SK-N-SH treated with all-trans-retinoic acid at 6 μM for 48 hours (cell line): ENCODE measurements at regions not wholly inside any gene's neighbourhood (a gene's known extent, or its start where the extent isn't known, plus 50 kb on each side); places are given as distances from the start of the nearest gene placed in this dataset.

ENCODE experiments used
- ESRRG ChIP-seq: fragments of 250-450 bp; sonication (Bioruptor Pico); IDR thresholded peaks from 2 replicates; pipeline ENCODE4 v1.6.1; 2021; ENCODE audit warnings: mild to moderate bottlenecking
- GLIS3 ChIP-seq: fragments of 250-450 bp; sonication (Bioruptor Pico); IDR thresholded peaks from 2 replicates; pipeline ENCODE4 v1.5.0; 2020; ENCODE audit warnings: mild to moderate bottlenecking, moderate library complexity
- ISL1 ChIP-seq: fragments of 250-450 bp; sonication (Bioruptor Pico); IDR thresholded peaks from 2 replicates; pipeline ENCODE4 v2.1.2; 2022; ENCODE audit warnings: mild to moderate bottlenecking, moderate library complexity
- RARB ChIP-seq: fragments of 250-450 bp; sonication (Bioruptor Pico); IDR thresholded peaks from 2 replicates; pipeline ENCODE4 v1.8.0; 2021; ENCODE audit warnings: mild to moderate bottlenecking, moderate library complexity
- SNAI2 ChIP-seq: fragments of 250-450 bp; sonication (Bioruptor Pico); IDR thresholded peaks from 2 replicates; pipeline ENCODE4 v1.5.0; 2020; ENCODE audit warnings: mild to moderate bottlenecking, moderate library complexity
- TCF4 ChIP-seq: fragments of 250-450 bp; sonication (Bioruptor Pico); IDR thresholded peaks from 2 replicates; pipeline ENCODE4 v1.8.0; 2021; ENCODE audit warnings: mild to moderate bottlenecking, moderate library complexity, borderline replicate concordance
- ZFP30 ChIP-seq: fragments of 450-650 bp; formaldehyde crosslinking; IDR thresholded peaks from 2 replicates; pipeline ENCODE4 v1.5.0; 2022; ENCODE audit warnings: mild to moderate bottlenecking, moderate library complexity
- ZNF70 ChIP-seq: fragments of 450-650 bp; formaldehyde crosslinking; IDR thresholded peaks from 2 replicates; pipeline ENCODE4 v1.5.0; 2020; ENCODE audit warnings: mild to moderate bottlenecking, moderate library complexity
- TF ChIP-seq, protein P1 (sequence below): fragments of 250-450 bp; sonication (Bioruptor Pico); IDR thresholded peaks from 2 replicates; pipeline ENCODE4 v1.8.0; 2020; ENCODE audit warnings: mild to moderate bottlenecking, moderate library complexity, borderline replicate concordance
- TF ChIP-seq, protein P2 (sequence below): fragments of 250-450 bp; sonication (Bioruptor Pico); IDR thresholded peaks from 2 replicates; pipeline ENCODE4 v1.5.1; 2021; ENCODE audit warnings: mild to moderate bottlenecking, moderate library complexity

DNA sequence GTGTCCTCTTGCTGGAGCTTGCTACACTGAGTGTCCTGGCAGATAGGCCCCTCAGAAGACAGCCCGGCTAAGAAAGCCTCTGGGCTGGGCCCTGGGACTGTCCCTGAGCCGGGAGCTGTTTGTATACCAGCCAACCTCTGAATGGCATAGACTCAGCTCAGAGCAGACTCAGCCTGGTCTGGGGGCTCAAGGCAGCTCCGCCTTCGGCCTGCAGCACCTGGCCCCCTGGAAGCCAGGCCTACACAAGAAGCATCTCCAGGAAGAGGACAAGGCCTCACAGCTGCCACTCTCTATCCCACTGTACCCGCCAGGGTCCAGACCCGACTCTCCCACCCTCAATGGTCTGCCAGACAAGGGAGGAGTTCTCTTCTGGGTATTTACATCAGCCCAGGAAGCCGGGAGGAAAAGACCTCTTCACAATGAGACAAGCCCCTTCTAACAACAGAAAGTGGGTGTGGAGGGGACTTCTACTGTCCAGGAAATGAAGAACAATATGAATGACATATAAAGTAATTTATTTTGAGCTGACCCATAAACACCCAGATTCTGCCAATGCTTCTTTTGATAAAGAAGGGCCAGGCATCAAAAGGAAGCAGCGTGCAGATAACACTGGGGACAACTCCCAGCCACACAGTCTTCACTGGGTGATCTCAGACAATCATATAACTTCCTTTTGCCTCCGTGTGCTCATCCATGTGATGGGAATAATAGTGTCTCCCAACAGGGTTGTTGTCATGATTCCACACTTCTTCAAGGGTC lies 110.2 kb downstream of the TPRA1 start:
- TF ChIP-seq, protein P1, sequence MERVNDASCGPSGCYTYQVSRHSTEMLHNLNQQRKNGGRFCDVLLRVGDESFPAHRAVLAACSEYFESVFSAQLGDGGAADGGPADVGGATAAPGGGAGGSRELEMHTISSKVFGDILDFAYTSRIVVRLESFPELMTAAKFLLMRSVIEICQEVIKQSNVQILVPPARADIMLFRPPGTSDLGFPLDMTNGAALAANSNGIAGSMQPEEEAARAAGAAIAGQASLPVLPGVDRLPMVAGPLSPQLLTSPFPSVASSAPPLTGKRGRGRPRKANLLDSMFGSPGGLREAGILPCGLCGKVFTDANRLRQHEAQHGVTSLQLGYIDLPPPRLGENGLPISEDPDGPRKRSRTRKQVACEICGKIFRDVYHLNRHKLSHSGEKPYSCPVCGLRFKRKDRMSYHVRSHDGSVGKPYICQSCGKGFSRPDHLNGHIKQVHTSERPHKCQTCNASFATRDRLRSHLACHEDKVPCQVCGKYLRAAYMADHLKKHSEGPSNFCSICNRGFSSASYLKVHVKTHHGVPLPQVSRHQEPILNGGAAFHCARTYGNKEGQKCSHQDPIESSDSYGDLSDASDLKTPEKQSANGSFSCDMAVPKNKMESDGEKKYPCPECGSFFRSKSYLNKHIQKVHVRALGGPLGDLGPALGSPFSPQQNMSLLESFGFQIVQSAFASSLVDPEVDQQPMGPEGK (CRISPR knock-in tag) = no peak
- no peak for TF ChIP-seq RARB (CRISPR knock-in tag)
- no peak for TF ChIP-seq ESRRG (CRISPR knock-in tag)
- no peak for TF ChIP-seq ISL1 (CRISPR knock-in tag)
- TF ChIP-seq ZFP30 (CRISPR knock-in tag) = no peak
- TF ChIP-seq SNAI2 (CRISPR knock-in tag) = no peak
- TF ChIP-seq, protein P2, sequence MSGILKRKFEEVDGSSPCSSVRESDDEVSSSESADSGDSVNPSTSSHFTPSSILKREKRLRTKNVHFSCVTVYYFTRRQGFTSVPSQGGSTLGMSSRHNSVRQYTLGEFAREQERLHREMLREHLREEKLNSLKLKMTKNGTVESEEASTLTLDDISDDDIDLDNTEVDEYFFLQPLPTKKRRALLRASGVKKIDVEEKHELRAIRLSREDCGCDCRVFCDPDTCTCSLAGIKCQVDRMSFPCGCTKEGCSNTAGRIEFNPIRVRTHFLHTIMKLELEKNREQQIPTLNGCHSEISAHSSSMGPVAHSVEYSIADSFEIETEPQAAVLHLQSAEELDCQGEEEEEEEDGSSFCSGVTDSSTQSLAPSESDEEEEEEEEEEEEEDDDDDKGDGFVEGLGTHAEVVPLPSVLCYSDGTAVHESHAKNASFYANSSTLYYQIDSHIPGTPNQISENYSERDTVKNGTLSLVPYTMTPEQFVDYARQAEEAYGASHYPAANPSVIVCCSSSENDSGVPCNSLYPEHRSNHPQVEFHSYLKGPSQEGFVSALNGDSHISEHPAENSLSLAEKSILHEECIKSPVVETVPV (CRISPR knock-in tag) = no peak
- TF ChIP-seq GLIS3 (CRISPR knock-in tag) = no peak
- TF ChIP-seq ZNF70 = no peak
- TF ChIP-seq TCF4 (CRISPR knock-in tag) = no peak
